ENCODE measurements at regions not wholly inside any gene's neighbourhood (a gene's known extent, or its start where the extent isn't known, plus 50 kb on each side); places are given as distances from the start of the nearest gene placed in this dataset.
"Not testable (repeated sequence)": the region's sequence is repeated elsewhere in the genome, so short reads cannot be mapped to it uniquely, and the experiment has no call there.

DNA sequence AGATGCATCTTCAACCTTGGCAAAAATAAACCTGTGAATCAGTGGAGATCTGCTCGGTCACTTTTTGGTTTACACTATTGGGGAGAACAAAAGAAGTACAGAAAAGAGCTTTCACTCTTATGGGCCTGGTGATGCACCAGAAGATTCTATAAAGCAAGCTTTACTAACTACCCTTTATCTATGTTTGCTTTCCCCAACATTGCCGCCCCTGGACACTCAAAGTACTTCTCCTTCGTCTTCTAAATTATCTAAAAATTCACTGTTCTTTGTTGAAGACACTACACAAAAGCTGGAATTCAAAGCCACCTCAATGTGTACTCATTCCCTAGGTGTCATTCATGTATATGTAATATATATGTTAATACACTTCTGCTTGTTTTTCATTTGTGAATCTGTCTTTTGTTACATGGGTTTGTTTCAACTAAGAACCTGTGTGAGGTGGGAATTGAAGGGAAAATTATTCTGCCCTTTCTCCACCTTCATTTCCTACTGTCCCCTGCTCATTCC is 97.9 kb upstream of the BTN3A2 start:
- DNase-seq (ENCODE audit: low spot score) = no peak

DNA sequence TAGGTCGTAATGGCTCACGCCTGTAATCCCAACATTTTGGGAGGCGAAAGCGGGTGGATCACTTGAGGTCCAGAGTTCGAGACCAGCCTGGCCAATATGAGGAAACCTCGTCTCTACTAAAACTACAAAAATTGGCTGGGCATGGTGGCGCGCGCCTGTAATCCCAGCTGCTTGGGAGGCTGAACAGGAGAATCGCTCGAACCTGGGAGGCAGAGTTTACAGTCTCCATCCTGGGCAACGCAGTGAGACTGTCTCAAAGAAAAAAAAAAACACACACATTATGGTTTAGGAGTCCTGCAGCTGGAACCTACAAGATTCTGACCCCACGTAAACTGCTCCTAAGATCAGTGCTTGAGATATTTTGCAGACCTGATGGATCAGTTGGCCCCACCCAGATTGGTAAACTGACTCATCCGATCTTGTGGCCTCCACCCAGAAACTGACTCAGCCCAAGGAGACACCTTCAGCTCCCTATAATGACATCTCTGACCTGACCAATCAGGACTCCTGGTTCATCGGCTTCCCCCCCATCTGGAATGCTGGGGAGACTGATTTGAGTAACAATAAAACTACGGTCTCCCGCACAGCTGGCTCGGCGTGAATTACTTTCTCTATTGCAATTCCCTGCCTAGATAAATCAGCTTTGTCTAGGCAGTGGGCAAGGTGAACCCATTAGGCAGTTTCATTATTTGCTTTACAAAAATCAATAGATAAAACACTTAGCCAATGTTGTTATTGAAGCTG is 96.2 kb upstream of the BTN3A2 start:
- peak; percentile 64 for DNase-seq (ENCODE audit: low spot score)

DNA sequence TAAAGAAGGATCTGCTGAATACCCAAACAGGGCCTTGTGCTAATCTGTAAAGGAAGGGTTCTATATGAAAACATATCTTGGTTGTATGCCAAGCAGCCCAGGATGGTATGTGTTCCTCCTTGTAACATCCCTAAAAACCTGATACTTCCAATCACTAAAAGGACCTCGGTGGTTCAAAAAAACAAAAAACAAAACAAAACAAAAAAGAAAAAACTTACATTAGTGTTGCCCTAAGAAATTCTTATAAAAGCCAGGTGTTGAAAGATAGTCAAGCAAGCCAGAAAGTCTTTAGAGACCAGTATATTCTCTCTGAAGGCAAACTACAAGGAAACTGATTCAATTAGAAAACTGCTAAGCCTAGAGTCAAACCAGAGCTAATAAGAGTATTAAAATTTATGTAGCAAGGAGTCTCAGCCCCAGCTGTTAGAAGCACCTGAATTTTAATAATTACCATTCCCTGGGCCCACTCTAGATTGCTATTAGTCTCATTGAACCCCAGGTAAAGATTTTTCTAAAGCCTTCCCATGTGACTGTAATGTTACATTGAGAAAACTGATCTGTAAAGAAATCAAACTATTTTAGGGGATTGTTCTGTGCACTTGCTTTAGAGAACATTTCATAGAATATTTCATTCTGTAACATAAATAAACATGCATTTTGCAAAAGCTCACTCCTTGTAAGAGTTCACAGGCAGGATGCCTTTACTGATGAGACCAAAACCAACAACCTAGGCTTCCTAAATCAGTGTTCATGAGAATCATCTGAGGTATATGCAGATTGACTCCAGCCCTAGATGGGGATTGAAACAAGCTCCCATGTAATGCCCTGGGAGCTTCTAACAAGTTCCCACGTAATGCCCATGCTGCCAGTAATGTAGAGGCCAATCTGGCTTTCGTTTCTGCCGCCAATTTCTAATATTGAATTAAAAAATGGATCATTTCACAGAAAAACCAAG is 95.2 kb upstream of the BTN3A2 start:
- DNase-seq (ENCODE audit: low spot score) = peak; percentile 47

DNA sequence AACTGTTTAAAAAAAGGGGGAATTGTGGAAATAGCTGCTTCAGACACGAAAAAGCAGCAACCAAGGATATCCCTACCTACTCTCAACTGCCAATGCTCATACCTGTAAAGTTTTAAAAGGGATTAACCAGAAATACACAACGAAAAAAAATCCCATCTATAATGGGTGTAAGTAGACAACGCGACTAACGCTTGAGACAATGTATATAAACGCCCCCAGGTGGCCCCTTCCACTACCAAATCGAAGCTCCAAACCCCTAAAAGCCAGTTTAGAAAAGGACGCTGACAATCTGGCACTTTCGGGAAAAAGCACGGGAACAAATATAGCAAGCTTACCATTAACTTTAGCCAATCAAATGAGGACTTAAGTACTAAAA is 94.5 kb upstream of the BTN3A2 start:
- DNase-seq (ENCODE audit: low spot score) = peak; percentile 43

DNA sequence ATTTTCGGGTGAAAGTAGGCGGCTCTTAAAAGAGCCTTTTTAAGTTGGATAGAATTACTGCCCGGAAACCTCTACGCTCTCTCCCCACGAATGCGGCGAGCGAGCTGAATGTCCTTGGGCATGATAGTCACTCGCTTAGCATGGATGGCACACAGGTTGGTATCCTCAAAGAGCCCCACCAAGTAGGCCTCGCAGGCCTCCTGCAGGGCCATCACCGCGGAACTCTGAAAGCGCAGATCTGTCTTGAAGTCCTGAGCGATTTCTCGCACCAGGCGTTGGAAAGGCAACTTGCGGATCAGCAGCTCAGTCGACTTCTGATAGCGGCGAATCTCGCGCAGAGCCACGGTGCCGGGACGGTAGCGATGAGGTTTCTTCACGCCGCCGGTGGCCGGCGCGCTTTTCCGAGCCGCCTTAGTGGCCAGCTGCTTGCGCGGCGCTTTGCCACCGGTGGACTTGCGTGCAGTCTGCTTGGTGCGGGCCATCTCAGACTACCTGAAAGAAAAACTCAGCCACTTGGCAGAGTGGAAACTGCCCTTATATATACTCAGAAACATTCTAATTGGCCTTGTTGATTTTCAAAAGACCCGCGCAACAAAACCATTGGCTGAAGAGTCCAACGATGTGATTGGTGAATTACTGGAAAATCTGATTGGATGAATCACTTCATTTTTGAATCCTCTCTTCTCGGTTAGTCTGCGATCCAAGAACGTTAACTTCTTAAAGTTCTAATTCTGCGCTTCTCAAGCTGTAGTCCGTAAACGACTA is 93.9 kb upstream of the BTN3A2 start:
- DNase-seq (ENCODE audit: low spot score) = peak; percentile 92

DNA sequence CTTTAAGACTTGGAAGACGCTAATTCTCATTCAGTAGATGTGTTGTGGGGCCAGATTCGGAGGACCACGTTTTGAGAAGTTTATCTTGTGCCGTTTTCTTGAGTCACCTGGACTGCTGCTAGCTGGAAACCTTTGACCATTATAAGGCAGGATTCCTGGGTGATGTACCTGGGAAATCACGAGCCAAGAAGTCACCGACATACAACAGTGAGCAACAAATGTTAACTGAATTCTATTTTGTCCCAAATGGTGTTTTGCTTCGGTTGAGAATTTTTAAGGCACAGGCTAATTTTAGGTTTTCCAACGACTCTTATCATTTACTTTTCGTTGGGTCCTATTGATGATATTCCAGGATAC is 93.4 kb upstream of the BTN3A2 start:
- DNase-seq (ENCODE audit: low spot score) = no peak

DNA sequence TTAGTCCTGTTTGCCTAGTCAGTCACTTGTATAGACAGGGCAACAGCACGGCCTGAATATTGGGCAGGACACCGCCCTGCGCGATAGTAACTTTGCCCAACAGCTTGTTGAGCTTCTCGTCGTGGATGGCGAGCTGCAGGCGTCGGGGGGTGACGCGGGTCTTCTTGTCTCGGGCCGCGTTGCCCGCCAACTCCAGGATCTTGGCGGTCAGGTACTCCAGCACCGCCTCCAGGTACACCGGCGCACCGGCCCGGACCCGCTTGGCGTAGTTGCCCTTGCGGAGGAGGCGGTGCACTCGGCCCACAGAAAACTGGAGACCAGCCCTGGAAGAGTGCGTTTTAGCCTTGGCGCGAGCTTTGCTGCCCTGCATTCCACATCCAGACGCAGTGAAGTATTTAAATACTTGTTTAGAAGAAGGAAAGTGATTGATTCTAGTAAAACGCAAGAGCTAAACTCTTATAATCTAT is 92.8 kb upstream of the BTN3A2 start:
- DNase-seq (ENCODE audit: low spot score) = peak; percentile 47

DNA sequence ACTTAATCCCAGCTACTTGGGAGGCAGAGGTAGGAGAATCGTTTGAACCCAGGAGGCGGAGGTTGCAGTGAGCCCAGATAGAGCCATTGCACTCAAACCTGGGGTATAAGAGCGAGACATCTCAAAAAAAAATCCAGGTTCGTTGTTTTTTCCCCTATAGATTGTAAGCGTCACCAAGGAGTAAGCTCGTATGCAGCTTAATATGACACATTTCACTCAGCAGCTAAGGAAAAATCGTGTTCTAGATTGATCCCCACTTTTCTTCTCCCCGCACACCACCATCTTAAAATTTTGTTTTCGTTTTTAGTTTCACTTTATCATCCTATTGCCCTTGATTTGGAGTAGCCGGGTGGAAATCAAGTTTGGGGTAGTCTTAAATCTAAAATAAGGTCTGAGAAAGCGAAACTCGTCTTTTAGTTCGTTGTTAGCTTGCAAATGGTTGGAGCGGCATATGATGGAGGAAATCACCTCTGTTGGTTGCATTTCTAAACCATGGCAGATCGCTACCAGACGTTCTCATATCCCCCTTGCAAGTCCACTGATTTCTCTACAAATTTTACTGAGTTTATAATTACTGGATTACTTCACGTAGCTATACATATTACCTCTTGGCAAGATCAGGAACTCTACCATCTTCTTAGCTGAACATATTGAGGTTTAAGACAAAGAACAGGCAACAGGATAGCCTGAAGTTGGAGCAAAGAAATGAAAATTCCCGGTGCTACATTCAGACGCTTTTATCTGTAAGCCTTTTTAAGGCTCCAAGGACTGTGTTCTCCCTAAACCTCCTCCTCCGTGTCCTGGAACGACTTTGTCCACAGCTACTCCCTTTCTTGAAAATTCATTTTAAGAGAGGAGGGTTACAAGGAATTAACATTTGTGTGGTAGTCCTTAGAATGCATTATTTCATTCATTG is 91.1 kb upstream of the BTN3A2 start:
- DNase-seq (ENCODE audit: low spot score) = no peak

DNA sequence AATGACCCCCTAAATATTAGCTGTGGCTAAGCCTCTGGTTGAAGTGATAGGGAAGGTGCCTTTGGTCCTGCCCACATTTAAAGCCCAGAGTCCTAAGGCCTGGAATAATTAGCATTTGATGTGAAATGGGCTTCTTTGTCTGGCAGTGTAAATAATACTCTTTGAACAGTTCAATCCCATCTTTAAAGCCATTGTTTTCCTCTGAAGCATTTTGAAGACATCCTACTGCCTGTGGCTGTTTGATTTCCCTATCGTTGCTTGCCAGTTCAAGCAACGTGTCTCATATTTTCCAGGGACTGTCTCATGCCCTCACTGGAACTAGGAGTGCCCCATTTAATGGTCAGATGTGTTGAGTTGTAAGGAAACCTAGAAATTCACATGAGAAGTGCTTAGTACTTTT is 89.3 kb upstream of the BTN3A2 start:
- no peak for DNase-seq (ENCODE audit: low spot score)

DNA sequence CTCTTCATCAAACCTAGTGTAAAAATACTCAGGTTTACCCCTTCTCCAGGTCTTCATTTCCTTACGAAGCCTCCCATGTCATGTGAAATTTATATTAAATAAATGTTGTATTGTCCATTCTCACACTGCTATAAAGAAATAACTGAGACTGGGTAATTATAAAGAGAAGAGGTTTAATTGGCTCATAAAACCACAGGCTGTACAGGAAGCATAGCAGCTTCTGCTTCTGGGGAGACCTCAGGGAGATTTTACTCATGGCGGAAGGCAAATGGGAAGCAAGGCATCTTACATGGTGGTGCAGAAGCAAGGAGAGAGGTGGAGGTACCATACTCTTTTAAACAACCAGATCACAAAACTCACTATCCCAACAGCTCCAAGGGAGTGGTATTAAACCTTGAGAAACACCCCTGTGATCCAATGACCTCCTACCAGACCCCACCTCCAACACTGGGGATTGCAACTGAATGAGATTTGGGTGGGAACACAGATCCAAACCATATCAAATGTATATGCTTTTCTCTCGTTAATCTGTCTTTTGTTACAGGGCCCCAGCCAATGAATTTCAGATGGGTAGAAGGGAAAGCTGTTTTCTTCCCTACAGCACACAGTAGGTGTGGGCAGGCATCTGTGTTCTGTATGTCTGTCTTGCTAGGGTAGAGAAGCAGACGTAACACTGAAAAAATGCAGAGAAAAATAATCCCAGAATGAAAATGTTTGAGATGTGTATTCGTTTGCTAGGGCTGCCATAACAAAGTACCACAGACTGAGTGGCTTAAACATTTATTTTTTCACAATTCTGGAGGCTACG is 88.0 kb upstream of the BTN3A2 start:
- no peak for DNase-seq (ENCODE audit: low spot score)

DNA sequence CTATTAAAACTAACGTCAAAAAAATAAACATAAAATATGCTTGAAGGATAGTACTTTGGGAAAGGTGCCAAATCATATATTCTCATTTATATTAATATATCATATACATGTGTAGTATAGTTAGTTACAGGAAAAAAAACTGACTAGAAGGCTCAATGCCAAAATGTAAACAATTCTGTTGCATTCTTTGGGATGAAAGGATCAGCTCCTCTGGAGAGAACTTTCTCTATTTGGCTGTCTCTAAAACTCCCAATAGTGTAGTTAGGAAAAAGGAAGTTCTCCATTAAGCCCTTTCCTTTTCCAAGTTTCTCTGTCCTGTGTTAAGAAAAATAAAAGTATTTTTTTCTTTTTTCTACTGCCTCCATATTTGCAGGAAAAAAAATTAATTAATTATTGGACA is 86.5 kb upstream of the BTN3A2 start:
- no peak for DNase-seq (ENCODE audit: low spot score)

DNA sequence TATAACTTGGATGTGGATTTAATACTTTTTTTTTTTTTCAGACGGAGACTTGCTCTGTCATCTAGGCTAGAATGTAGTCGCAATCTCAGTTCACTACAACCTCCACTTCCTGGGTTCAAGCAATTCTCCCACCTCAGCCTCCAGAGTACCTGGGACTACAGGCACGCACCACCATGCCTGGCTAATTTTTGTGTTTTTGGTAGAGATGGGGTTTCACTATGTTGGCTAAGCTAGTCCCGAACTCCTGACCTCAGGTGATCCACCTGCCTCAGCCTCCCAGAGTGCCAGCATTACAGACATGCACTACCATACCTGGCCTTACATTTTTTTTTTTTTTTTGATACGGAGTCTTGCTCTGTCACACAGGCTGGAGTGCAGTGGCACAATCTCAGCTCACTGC is 85.6 kb upstream of the BTN3A2 start:
- not testable (repeated sequence) for DNase-seq (ENCODE audit: low spot score)

DNA sequence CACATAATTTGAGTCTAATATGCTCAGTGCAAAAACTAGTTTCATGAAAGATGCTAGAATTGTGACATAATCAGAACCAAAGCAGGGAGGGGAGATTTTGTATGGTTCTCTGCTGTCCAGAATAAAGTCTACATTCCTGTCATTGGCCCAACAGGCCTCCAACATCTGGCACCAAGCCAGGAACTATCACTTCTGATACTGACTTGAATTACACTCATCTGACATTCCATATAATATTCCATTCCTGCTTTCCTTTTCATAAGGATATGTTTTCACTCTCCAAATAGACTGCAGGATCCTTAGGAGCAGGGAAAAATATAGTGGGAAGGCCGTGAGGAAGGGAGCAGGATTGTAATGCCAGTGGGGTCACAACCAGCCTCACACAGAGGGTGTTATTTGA is 84.6 kb upstream of the BTN3A2 start:
- DNase-seq (ENCODE audit: low spot score) = no peak

DNA sequence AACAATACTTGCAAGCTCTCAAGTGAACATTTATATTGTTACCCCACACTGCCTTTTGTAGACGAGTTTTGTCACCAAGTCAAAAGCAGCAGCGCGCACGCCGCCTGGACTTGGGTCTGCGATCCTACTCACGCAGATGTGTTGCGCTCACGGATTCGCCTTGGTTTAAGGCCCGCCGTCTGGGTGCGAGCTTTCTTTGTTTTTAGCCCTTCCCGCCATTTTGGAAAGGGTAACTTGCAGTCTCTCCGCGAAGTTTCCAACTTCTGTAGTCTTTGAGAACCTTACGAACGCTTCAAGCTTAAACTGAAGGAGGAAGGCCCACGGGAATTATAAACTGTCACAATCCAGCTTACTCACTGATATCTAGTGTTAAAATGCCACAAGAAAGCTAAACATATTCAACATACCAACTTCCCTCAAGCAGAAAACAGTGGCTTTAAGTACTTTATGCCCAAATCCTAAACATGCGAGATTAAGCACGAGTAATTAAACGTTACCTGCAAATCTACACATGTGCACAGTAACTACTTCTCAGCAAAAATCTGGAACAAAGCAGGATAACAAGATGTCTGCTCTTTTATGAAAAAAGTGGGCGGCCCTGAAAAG is 80.4 kb upstream of the BTN3A2 start:
- peak; percentile 28 for DNase-seq (ENCODE audit: low spot score)

DNA sequence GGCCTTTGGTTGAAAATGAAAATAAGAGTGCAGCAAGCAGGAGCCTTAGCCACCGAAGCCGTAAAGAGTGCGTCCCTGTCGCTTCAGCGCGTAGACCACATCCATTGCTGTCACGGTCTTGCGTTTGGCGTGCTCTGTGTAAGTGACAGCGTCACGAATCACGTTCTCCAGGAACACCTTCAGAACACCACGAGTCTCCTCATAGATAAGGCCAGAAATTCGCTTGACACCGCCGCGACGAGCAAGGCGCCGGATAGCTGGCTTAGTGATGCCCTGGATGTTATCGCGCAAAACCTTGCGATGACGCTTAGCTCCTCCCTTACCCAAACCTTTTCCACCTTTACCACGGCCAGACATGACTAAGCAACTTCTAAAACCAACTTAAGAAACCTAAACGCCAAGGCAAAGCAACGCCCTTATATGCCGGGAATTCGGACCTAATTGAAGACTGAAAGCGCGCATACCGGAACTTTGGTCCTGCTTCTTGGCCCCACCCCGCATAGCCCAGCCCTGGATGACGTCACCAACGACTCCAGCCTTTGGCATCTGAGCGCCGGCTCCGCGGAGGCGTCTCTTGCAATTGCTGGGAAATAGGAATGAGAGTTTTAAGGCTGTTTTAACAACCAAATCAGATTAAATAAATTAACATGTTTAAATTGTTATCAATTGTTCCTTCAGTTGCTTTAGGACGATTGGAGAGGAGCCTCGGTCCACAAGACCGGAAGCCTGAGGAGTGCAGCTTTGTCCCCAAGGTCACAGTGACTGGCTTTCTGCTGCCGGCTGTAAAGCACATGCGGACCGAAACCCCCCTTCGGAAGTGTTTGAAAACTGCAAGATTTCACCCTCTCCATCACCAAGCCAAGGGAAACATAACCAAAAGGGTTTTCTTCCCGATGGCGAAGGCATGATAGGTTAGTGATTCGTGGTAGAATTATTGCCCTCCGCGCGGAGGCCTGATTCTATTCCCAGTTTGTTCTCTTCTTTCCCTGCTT is 79.6 kb upstream of the BTN3A2 start:
- DNase-seq (ENCODE audit: low spot score) = peak; percentile 96

DNA sequence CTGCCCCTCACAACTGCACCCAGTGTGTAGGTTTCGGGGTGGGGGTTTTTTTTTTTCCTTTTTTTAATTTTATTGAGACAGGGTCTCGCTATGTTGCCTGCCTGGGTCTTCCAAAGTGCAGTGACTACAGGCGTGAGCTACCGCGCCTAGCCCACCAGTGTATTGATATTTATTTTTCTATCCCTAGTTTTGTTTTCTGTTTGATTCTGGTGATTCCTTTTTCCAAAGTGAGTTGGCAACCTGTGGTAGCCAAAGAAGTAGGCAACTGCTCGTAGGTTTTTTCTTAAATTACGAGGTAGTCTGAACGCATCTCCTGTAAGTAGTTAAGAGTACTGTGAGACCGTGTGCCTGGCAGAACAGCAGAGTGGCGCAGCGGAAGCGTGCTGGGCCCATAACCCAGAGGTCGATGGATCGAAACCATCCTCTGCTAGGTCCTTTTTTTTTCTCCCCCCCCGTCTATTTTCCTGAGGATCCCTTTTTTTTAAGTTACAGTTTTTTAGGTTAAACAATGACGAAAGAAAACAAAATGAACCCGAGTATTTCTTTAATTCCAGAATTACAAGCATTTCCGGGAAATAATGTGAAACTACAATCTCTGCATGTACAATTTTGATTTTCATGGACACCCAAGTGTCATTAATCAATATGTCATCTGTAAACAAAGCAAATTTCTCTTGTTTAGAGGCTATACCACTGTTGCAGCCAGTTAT is 78.7 kb upstream of the BTN3A2 start:
- DNase-seq (ENCODE audit: low spot score) = peak; percentile 46

DNA sequence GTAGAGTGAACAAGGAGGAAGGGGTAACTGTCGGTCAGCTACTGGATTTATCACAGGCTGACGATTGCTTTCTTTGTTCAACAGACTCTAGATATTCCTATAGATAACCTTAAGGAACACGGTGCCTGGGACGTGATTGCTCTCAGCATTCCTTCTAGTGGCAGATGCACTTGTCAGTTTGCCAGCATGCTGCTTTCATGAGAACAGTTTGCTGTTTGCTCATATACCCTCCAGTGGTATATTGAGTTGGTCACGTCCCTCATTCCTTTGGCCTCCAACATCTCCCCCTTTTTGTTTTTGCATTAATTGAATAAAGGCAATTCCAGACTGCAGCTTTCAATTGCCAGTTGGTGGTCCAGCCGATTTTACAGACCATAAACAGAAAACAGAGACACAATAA is 76.8 kb upstream of the BTN3A2 start:
- no peak for DNase-seq (ENCODE audit: low spot score)

DNA sequence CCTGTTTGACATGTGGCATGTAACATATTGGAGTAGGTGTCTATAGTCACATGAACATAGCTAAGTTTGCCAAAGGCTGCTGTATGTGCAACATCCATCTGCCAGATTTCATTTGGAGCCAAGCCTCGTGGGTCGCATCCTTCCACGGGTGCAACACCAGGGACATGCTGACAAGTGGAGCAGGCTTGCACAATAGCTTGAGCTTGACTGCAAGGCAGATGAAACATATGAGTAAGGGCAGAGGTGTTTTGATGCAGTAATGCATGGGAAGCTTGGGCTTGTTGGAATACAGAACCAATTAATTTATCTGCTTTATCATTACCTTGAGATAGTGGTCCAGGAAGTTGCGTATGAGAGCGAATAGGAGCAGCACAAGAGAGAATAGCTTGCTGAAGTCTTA is 74.1 kb upstream of the BTN3A2 start:
- DNase-seq (ENCODE audit: low spot score) = no peak

Measured in SW480 (cell line).